CD4-positive, alpha-beta T cell treated with Interleukin-1 beta for 1 hour (primary cell): ENCODE measurements at regions not wholly inside any gene's neighbourhood (a gene's known extent, or its start where the extent isn't known, plus 50 kb on each side); places are given as distances from the start of the nearest gene placed in this dataset.
"Not testable (repeated sequence)": the region's sequence is repeated elsewhere in the genome, so short reads cannot be mapped to it uniquely, and the experiment has no call there.

Experiments used
- DNase-seq, 2 donors: peaks; one replicate each; pipeline ENCODE4 v3.0.0-alpha.2; 2020 to 2022

DNA sequence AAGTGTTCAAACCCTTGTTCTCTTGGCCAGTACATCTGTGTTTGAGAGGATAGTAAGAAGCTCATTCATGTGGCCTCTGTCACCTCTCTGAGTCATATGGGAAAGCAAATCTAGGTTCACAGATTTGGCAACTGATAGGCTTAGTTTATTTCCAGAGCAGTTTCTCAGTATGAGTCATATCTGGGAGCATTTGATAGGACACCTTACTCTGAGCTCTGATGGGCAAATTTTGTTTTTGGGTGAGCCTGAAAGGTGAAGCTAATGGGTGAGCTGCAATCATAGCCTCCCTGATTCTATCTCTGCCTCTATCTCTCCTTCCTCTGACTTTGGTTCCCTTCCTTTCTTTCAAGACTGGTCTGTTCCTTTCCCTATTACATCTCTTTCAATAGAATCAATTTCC is 134.4 kb downstream of the S1PR1 start:
- no peak for DNase-seq

DNA sequence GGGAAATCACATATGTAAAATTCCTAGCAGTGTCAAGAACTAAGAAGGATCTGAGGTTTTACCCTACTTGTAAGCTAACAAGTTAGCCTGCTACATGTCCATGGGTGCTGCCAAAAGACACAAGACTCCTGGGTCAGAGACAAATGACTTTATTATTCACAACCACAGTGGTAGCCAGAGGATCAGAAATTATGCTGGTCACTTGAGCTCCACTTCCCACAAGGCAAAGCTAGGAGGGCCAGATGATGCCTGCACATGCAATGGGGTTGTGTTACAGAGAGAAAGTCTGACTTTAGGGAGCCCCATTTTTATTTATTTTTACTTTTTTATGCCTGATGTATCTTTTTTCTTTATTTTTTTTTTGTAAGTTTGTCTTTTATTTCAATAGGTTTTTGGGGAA is 136.8 kb downstream of the S1PR1 start:
- DNase-seq: no peak

DNA sequence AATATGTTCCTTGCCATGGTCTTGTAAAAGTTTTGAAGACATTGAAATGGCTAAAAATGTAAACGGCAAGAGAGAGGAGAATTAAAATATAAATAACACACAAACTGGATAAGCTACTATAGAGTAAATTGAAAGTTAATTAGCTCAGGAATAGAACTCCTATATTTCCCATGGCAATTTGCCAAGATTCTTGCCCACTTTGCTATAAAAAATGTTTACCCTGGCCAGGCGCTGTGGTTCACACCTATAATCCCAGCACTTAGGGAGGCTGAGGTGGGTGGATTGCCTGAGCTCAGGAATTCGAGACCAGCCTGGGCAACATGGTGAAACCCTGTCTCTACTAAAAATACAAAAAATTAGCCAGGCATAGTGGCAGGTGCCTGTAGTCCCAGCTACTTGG is 138.6 kb downstream of the S1PR1 start:
- DNase-seq: not testable (repeated sequence)

DNA sequence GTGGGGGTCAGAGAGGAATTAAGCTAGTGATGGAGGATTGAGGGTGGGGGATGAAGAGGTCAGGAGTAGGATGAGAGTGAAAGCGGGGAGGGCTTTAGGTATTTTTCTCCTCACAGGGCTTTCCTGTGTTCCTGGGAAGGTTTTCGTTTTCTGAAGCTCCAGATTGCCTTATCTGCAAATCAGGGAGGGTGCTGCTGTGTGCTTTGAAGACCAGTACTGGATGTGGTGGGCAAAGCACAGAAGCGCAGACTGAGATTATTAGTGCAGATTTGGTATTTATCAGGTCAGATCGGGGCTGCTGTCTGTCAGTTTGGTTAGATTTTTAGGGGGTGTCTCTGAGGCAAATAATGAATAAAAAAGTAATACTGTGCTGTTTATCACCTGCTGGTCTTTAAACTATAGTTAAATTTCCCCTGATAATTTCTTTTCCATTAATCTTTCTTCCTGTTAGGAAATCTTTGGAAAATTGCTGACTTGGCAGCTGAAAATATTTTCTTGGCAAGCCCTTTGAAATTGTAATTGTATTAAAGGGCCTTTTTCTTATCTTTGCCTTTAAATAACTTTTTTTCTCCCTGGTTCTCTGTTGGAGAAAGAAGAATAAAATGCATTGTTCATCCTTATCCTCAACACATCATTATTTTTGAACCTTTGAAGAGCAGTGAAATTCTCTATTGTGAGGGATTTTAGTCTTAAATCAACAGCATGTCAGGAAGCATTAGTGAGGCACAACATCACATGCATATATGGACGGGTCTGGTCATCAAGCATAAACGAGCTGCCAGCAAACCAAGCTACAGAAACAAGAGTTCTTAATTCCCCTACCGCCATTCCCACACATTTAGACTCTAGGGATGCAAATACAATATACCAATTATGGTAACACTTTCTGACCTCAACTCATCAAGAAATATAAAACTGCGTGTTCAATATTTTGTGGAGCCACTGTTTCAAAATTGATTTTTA is 139.6 kb downstream of the S1PR1 start:
- no peak for DNase-seq

DNA sequence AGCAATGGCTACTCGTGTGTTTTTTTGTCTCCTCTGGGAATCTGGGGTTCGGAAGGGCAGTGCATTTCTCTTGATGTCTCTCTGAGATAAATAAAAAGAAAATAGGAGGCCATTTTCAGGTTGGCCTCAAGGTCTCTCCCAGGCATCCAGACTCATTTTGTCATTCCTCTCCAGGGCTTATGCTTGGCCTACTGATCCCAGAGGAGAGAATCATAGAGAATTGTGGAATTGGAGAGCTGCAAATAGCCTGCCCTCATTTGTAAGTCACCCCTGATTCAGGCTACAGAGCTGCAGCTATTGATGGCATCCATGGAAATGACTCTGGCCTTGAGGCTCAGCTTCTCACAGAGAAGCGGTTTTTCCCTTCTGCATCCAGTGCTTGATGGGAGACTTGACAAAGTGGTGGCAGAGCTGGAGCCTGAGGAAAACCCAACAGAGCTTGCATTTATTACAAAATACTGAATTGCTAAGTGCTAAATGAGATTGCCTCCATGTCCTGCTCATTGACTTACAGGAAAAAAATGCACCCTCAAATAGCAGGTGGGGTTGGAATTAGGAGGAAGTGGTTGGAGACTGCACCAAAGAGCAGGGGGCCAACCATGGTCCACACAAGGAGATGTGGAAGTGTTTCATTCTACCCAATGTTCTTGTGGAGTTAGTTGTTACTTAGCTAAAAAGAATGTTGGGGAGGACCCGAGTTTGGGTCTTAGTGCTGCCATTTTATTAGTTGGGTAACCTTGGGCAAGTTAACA is 140.4 kb downstream of the S1PR1 start:
- no peak for DNase-seq

DNA sequence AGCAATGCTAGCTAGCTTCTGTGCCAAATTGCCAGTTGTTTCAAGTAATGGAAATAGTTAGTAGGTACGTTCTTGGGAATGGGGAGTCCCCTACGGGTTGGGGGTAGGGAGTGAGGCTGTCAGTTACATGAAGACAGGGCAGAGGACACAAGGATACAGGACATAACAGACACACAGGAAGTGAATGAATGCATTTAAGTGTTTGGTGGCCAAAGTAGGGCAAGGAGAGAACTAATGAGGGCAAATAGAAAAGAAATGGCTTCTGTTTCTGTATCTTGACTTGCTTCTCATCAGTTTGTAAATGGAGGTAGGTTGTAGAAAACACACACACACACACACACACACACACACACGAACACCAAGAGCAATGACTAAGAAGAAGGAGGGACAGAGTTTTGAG is 142.2 kb downstream of the S1PR1 start:
- no peak for DNase-seq

DNA sequence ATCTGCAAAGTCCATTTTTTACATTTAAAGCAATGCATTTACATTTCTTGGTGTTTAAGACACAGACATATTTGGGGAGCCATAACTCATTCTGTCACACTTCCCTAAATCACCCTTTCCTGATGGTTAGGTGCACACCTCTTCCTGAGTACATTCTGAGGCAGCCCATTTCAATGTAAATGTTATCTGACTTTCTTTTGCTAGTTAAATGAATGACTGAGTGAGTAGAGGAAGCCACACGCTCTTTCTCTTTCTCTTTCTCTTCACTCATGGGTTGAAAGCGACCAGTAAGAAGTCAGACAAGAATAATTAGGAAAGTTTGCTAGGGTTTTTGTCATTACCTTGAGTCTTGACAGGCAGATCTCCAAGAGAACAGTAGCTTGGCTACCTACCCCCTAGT is 143.1 kb downstream of the S1PR1 start:
- no peak for DNase-seq

DNA sequence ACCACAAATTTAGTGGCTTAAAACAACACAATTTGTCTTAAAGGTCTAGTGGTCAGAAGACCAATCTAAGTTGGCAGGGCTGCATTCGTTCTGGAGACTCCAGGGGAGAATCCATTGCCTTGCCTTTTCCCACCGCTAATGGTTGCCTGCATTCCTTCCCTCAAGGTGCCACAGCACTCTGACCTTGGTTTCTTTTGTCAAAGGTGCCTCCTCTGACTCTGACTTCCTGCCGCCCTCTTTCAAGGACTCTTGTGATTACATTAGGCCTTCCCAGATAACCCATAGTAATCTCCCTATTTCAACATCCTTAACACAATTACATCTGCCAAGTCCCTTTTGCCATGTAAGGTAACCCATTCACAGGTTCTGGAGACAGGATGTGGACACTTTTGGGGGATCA is 145.3 kb downstream of the S1PR1 start:
- DNase-seq: no peak

DNA sequence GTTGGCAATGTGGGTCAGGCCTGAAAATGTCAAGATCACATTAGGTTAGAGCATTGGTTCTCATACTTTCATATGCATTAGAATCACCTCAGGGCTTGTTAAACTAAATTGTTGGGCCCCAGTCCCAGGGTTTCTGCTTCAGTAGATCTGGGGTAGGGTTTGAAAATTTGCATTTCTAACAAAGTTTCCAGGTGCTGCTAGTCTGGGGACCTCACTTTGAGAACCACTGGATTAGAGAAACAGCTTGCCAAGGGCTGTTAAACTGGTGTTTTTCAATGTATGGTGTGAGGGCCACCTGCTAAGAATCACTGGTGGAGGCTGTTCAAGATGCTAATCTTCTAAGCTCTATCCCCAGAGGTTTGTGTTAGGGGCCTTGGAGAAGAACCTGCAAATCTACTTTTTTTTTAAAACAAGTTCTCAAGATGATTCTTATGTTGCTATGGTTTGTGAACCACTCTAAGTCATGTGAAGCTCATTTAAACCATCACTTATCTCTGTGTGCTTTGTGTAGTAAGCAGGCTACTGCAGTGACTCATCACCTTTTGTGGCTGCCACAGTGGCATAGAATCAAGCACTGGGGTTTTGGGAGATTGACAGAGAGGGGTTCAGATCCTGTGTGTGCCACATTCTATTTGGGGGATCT is 152.2 kb downstream of the S1PR1 start:
- DNase-seq: no peak

DNA sequence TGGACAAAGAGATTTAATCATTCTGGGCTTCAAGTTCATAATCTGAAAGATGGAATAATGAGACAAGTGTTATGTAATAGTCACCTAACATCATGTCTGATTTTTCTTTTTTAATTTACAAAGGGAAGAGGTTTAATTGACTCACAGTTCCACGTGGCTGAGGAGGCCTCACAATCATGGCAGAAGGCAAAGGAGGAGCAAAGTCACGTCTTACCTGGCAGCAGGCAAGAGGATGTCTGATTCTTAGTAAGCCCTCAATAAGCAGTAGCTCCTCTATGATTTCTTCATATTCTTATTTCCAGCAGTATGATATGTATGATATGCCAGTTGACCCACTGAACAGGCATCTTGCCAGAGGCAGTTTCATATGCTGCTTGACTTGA is 152.7 kb downstream of the S1PR1 start:
- no peak for DNase-seq

DNA sequence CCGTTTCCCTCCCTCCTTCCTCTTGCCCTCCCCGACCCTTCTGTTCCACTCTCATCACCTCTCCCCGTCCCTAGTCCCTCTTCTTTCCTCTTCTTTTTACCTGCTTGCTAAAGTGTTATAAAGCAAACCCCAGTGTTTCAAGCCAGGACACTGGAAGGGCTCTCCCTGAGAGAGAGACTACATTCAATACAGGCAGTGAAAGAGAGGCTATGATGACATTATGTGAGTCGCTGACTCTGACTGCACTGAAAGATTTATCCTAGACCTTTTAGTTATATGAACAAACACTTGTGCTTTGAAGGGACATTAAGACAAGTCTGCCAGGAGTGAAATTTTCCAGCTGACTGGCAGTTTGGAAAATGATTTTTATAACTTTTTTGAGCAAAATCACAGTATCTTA is 155.7 kb downstream of the S1PR1 start:
- no peak for DNase-seq

DNA sequence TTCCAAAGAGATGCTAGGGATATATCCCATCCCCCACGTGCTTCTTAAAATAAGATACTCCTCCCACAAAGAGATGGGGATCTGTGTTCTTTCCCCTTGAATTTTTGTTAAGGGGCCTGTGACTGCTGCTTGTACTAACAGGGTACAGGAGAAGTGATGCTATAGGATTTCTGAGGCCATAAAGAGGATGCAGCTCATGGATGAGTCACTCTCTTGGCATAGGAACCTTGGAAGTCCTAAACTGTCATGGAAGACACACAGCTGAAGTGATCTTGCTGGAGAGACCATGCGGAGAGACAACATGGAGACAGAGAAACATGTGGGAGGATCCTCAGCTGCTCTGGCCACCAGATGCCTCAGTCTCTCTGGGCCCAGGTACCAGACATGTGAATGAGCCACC is 157.2 kb downstream of the S1PR1 start:
- no peak for DNase-seq

DNA sequence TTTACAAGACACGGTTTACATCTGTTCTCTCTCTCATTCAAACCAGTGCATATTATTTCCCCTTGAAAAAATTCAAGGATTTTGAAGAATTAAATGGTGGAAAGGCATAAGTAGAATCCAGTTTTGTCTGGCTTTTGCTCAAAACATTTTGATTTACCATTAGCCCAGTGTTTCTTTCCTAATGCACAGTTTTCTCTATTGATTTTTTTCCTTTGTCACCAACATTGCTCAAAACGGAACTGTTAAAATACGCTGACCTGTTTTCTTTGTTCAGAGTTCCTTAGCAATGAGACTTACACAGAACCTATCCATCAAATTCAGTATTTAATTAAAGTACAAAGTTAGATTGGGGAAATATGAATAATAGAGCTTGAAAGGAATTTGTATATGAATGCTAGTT is 162.4 kb downstream of the S1PR1 start:
- no peak for DNase-seq

DNA sequence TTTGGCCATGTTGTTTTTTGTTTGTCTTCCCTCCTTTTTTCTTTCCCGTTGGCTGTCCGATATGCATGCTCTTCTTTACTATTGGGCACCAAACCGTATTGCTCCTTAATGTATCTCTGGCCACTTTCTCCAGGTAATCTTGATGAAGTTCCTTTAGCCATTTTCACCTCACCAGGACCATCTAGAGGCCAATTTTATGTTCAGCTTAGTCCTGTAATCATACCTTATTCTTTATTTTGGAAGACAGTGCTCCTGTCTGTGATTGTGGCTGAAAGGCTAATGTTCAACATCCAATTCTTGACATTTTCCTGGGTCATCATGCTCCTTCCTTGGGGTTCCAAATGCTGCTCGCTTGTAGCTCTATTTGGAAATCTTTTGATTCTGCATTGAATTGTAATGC is 169.5 kb downstream of the S1PR1 start:
- DNase-seq: no peak

DNA sequence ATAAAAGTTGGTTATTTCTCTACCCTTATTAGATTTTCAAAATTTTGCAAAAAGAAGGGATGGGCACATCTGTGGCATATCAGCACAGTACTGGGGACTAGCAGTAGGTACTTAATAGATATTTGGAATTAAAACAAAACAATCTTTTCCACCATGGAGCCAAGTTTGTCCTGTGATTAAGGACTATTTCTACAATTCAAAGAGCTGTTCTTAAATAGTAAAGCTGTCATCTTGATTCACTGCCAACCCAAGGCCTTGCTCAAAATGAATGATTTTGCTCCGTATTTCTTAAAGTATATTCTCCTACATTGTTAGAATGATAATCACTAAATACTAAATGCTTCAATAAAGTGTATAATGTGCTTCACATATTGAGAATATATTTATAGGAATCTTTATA is 169.9 kb downstream of the S1PR1 start:
- DNase-seq: no peak

DNA sequence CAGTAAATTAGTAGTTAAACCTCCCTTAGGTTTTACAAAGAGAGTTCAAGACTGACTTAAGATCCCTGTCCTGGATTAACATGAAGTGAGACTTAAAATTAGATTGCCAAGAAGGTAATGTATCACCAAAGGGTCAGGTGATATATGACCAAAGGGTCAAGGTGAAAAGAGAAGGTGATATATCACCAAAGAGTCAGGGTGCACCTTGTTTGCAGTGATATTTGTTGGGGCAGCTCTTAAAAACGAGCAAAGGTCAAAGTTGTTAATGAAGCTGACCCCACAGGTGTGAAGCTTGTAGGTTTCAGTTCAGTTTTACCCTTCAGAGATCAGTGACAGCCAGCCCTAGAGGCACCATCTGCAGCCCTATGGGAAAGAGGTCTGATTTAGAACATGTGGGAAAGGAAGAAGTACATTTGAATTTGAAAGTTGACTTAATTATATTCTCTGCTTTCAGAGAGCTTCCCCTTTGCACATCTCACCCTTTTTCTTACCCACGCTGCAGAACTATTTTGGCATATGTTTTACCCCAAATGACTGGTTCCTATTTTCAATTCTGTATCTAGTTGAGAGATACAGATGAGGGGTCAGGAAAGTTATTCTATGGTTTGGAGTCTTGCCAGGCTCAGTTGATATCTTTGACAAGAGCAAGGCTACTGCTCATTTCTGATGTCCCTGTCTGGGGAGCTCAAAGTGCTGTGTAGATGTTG is 170.8 kb downstream of the S1PR1 start:
- DNase-seq: no peak

DNA sequence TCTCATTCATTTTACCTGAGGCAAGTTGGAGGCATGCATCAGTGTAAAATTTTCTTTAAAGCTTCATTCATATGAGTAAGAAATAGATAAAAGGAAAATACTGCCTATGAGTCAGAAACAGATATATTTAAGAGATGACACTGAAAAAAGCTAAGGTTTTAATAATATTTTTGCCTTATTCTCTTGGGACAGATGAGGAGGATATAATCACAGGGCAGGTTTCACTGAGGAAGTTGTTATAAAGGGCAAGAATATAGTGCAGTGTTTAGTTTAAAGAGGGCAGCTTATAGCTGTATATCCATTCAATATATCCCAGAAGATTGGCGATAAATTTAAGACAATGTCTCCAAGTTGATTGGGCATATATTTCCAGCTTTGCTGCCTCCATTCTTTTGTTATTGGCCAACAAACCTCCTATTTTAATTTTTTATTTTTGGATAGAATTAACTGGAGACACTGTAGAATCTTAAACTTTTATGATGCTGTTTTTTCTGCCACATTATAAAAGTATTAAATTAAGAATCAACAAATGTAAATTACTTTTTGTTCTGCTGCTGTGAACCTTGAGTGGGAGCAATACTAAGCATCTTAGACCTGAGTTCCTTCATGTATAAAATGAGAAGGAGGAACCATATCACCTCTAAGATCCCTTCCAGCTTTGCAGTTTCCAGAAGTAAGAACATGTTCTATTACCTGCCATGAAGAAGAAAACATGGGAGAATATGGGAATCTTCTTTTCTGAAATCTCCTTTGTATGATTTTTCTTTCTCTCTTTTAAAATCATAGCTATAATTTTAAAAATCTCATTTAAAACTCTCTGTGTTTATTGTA is 171.6 kb downstream of the S1PR1 start:
- no peak for DNase-seq

DNA sequence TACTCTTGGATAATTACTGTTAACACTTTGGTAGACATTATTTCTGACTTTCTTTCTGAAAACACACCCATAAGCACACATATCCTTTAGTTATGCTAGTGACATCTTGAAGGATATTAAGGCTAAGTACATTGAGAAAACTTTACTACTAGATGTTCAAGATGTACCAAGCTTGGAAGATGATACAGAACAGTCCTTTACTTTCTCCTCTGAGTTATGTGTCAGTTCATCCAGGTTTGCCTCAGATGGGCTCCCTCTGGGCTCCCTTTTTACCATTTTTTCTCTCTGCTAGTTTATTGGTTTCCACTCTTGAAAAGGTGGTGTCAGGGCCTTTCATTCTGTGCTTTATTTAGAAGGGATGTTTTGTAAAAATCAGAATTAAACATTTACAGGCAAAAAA is 172.3 kb downstream of the S1PR1 start:
- DNase-seq: no peak

DNA sequence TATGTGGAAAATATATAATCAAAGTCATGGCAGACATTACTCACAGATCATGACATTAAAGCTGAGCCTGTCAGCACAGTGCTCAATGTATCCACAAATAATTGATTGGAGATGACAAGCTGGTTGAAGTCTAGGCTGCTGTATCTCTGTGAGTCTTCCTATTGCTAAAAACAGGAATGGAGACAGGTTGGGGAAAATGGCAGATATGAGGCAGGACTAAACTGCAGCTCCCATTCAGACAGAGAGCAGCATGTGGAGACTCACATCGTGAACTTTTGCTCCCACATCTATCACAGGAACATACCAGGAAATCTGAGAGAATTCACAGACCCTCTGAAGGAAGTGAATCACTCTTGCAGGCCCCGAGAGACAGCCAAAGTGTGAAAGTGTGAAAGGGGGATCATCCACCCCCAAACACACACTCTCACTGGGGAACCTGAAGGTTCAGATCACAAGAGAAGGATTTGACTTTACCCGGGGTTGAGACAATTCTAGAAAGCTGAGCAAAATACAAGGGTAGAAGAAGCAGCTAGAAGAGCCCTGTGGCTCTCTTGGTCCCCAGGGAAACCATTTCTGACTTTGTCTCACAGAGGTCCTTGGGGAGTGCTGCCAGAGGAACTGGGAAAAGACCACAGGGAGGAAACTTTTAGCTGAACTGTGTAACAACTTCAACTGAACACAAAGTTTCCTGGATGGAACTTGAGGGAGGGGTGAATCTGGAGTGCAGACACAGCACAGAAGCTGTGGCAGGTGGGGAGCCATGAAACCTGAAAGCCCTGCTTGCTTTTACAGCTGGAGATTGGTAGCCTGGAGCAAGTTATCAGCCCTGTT is 173.4 kb downstream of the S1PR1 start:
- no peak for DNase-seq

DNA sequence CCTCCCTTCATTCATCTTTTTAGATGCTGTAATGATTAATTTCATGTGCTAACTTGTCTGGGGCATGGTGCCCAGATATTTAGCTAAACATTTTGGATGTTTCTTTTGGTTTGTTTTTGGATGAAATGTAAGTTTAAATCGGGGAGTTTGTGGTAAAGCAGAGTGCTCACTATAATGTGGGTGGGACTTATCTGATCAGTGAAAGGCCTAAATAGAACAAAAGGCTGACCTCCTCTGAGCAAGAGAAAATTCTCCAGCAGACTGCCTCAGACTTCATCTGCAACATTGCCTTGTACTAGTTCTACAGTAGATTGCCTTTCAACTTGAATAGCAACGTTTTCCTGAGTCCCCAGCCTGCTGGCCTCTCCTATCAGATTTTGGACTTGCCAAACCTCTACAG is 183.6 kb downstream of the S1PR1 start:
- DNase-seq: no peak

DNA sequence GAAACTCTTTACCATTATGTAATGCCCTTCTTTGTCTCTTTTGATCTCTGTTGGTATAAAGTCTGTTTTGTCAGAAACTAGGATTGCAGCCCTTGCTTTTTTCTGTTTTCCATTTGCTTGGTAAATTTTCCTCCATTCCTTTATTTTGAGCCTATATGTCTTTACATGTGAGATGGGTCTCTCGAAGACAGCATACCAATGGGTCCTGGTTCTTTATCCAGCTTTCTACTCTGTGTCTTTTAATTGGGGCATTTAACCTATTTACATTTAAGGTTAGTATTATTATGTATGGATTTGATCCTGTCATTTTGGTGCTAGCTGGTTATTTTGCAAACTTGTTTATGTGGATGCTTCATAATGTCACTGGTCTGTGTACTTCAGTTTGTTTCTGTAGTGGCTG is 191.3 kb downstream of the S1PR1 start:
- not testable (repeated sequence) for DNase-seq
